Transverse colon (tissue), 4 donors: ENCODE measurements at regions not wholly inside any gene's neighbourhood (a gene's known extent, or its start where the extent isn't known, plus 50 kb on each side); places are given as distances from the start of the nearest gene placed in this dataset.

Experiments
- DNase-seq: peaks from one replicate; pipeline ENCODE4 v3.0.0-alpha.2; 2019
- H3K27ac ChIP-seq, 4 donors: fragments of 200-600 bp; sonication (generic); 2 replicates each; pipeline ENCODE4 v1.5.1; 2016 to 2018; ENCODE audit warnings: inconsistent platforms in 4 of 4
- H3K27me3 ChIP-seq: fragments of 200-600 bp; sonication (generic); 2 replicates; pipeline ENCODE4 v1.5.1; 2017; ENCODE audit warnings: inconsistent platforms
- H3K36me3 ChIP-seq, 4 donors: fragments of 200-600 bp; sonication (generic); 2 replicates each; pipeline ENCODE4 v1.5.1; 2017 to 2019; ENCODE audit warnings: inconsistent platforms in 4 of 4
- H3K4me1 ChIP-seq, 4 donors: fragments of 200-600 bp; sonication (generic); 2 replicates each; pipeline ENCODE4 v1.5.1; 2017 to 2020; ENCODE audit warnings: inconsistent platforms in 4 of 4
- H3K4me3 ChIP-seq, 4 donors: fragments of 200-600 bp; sonication (generic); 1 replicate in 1 of 4; 2 replicates in 3 of 4; pipeline versions ENCODE4 v1.5.1 to v1.6.1; 2017 to 2019; ENCODE audit warnings: inconsistent platforms in 4 of 4
- H3K9me3 ChIP-seq, 2 donors: fragments of 200-600 bp; sonication (generic); 2 replicates each; pipeline ENCODE4 v1.5.1; 2017 to 2019; ENCODE audit warnings: inconsistent platforms in 2 of 2
- CTCF ChIP-seq, 5 experiments: fragments of 200-600 bp in 3 of 5; fragments of 450-650 bp in 2 of 5; sonication (generic) in 3 of 5; IDR thresholded peaks; 1 replicate in 2 of 5; 2 replicates in 3 of 5; pipeline ENCODE4 v1.5.1; 2016 to 2017; ENCODE audit warnings: antibody characterized with exemption in 5 of 5, inconsistent platforms in 3 of 5, mild to moderate bottlenecking in 2 of 5, moderate library complexity in 1 of 5
- EP300 ChIP-seq: sonication (generic); formaldehyde crosslinking; IDR thresholded peaks from one replicate; pipeline ENCODE4 v1.6.1; 2017; ENCODE audit warnings: antibody characterized with exemption, low read depth
- POLR2A ChIP-seq: fragments of 450-650 bp; IDR thresholded peaks from one replicate; pipeline ENCODE4 v1.6.1; 2016; ENCODE audit warnings: antibody characterized with exemption, mild to moderate bottlenecking, moderate library complexity
- POLR2AphosphoS5 ChIP-seq, 3 donors: sonication (generic); formaldehyde crosslinking; IDR thresholded peaks; one replicate each; pipeline ENCODE4 v1.6.1; 2016; ENCODE audit warnings: antibody characterized with exemption in 3 of 3
- WGBS, 2 donors: methylation state at CpG; one replicate each; pipeline ENCODE4 v1.1.5; 2018; ENCODE audit warnings: low coverage in 1 of 2; 5-methylcytosine and 5-hydroxymethylcytosine counted together
- in situ Hi-C, 4 donors: fragments of 200-750 bp; cut with MboI; loops; one replicate each; pipeline versions ENCODE4 v1.15.0 to v1.15.1; 2017; ENCODE audit warnings: low sequenced_read_pairs in 3 of 4, low pct_ligation_motif_present in 1 of 4, low pct_unique_long_range_greater_than_20kb in 1 of 4
- intact Hi-C: fragments of 100-400 bp; cut with DNase I; formaldehyde crosslinking; loops from one replicate; pipeline ENCODE4 v1.15.1; 2023; ENCODE audit warnings: low total_unique reads

GRCh38 chr12:69151254-69151764, 88.1 kb upstream of the CPSF6 start:
- Histone ChIP-seq H3K36me3 (no peaks in the 10 kb centered on the region), H3K4me1 (peaks cover 0 to 50% (median 20%) of the 10 kb centered on the region in 4 donors), H3K27ac (peak overlapping the region; percentile 81 to 86 (median 83)), H3K9me3 (no peaks in the 10 kb centered on the region), H3K4me3 (no peak overlapping the region), H3K27me3 (no peaks in the 10 kb centered on the region)
- DNase-seq, result peak; percentile 57
- in situ Hi-C loops, result no loop called here
- TF ChIP-seq POLR2AphosphoS5 (IDR thresholded peaks at IDR 0.05) (peak in 2 of 3 donors; percentile 40 to 55), CTCF (IDR thresholded peaks at IDR 0.05) (no peak), POLR2A (peak; percentile 43), EP300 (no peak)
- intact Hi-C loops, result loop anchor here (5.0 kb wide), 1 partner anchor 106 kb away; no protein-coding TSS in a partner anchor
- WGBS, 2 donors, result 11 to 35% methylated on average over 6 to 7 of the region's 7 CpGs

DNA sequence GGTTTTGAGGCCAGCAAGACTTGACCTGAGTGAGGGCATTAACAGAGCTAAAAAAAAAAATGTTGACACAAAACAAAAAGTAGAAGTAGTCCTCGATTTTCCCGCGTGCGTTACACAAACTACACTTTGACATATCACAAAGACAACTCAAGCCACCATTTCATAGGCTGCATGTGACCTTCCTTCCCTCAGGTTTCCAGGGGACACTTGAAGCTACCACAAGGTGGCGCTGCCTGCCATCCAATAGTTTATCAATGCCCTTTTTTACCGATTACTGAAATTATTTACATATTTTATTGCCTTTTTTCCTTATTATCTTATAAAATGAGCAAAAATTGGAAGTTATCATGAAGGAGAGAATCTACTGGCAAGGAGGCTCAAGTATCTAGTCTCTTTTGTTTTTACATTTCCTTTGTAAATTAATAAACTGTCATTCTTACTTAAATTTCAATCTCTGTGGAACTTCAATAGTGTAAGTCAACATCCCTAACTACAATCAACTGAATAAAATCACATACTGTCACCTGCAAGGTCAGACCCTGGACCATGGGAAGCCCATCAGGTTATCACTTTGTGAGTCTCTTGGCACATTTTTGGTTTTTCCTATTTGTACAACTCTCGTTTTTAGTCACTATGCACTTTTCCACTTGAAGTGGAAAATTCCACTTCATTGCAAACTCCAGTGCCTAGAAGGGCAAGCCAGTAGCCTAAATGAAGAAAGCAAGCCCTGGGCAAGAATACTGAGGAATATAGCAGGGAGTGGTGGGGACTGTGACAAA, 84.6 kb upstream of the CPSF6 start:
- 16 to 23% methylated on average over 4 to 7 of the region's 7 CpGs for WGBS, 2 donors
- H3K4me1 ChIP-seq, result peaks cover 0 to 47% (median 16%) of the 10 kb centered on the region in 4 donors
- no peaks in the 10 kb centered on the region for H3K9me3 ChIP-seq
- H3K27me3 ChIP-seq, result no peaks in the 10 kb centered on the region
- H3K27ac ChIP-seq, result no peak overlapping the region
- intact Hi-C loops, result loop anchor here (5.0 kb wide), 1 partner anchor 103 kb away; no protein-coding TSS in a partner anchor
- DNase-seq, result peak; percentile 80
- no peaks in the 10 kb centered on the region for H3K36me3 ChIP-seq
- TF ChIP-seq CTCF (IDR thresholded peaks at IDR 0.05) (peak; percentile 89 to 94 (median 92)), POLR2AphosphoS5 (IDR thresholded peaks at IDR 0.05) (no peak), POLR2A (no peak), EP300 (no peak)
- no peak overlapping the region for H3K4me3 ChIP-seq
- in situ Hi-C loops, result no loop called here

DNA sequence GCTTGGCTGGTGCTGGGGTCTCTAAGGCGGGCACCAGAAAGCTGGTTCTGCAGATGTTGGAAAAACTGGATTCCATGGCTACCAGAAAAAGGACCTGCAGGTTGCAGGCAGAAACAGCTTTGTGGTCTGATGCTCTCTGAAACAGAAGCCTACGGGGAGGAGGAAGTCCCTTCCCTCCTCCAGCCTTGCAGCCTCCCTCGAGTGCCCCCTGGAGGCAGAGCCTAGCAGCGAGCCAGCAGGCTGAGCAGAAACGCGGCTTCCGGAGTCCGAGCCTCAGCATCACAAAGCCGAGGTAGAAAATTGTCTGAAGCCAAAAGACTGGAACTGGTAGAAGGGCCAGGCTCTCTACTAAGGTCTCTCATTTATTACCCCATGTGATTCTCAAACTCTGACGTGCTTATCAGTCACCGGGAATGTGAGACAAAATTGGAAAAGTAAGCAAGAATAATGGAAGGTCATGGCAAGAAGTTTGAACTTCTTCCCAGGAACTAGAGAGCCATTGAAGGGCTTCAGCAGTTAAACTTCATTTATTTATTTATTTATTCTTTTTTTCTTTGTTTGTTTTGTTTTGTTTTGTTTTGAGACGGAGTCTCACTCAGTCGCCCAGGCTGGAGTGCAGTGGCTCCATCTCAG, 82.2 kb upstream of the CPSF6 start:
- Histone ChIP-seq H3K27me3 (no peaks in the 10 kb centered on the region), H3K4me1 (peaks cover 0 to 31% (median 4%) of the 10 kb centered on the region in 4 donors), H3K9me3 (no peaks in the 10 kb centered on the region), H3K36me3 (no peaks in the 10 kb centered on the region), H3K27ac (peak overlapping the region in 1 of 4 donors; percentile 34), H3K4me3 (no peak overlapping the region)
- 18 to 100% methylated on average over 2 to 13 of the region's 13 CpGs for WGBS, 2 donors
- intact Hi-C loops, result no loop called here
- TF ChIP-seq POLR2AphosphoS5 (IDR thresholded peaks at IDR 0.05) (no peak), CTCF (IDR thresholded peaks at IDR 0.05) (peak; percentile 86 to 96 (median 90))
- DNase-seq, result peak; percentile 94
- in situ Hi-C loops, result no loop called here

- H3K27me3 ChIP-seq, result no peaks in the 10 kb centered on the region
- no peak overlapping the region for H3K27ac ChIP-seq
- intact Hi-C loops, result no loop called here
- no peak for DNase-seq
- no peaks in the 10 kb centered on the region for H3K9me3 ChIP-seq
- 39 to 43% methylated on average over 1 to 2 of the region's 2 CpGs for WGBS, 2 donors
- in situ Hi-C loops, result no loop called here
- TF ChIP-seq EP300 (no peak), POLR2A (no peak), CTCF (IDR thresholded peaks at IDR 0.05) (no peak)
- no peak overlapping the region for H3K4me3 ChIP-seq
- H3K36me3 ChIP-seq, result no peaks in the 10 kb centered on the region
- H3K4me1 ChIP-seq, result peaks cover 0 to 7% (median 0%) of the 10 kb centered on the region in 4 donors
Measured at GRCh38 chr12:69161829-69162228, 77.5 kb upstream of the CPSF6 start.
